H9 (cell line): ENCODE measurements at regions not wholly inside any gene's neighbourhood (a gene's known extent, or its start where the extent isn't known, plus 50 kb on each side); places are given as distances from the start of the nearest gene placed in this dataset.

Source experiments
- DNase-seq: peaks from one replicate; pipeline ENCODE4 v3.0.0-alpha.2; 2017
- H2AFZ ChIP-seq: one replicate; pipeline ENCODE4 v1.6.1; 2013; ENCODE audit warnings: mild to moderate bottlenecking, low read length, control low read depth, moderate library complexity
- H2AK5ac ChIP-seq: 2 replicates; pipeline ENCODE4 v1.6.1; 2013; ENCODE audit warnings: low read length, control low read depth, mixed read lengths; ENCODE audit not compliant: insufficient read length
- H2BK120ac ChIP-seq: one replicate; pipeline ENCODE4 v1.6.1; 2013; ENCODE audit warnings: low read depth, mild to moderate bottlenecking, low read length, control low read depth, inconsistent platforms; ENCODE audit not compliant: poor library complexity, severe bottlenecking
- H2BK12ac ChIP-seq: 2 replicates; pipeline ENCODE4 v1.6.1; 2013; ENCODE audit warnings: low read length, control low read depth, mixed read lengths, low read depth; ENCODE audit not compliant: insufficient read length
- H2BK15ac ChIP-seq: 2 replicates; pipeline ENCODE4 v1.6.1; 2013; ENCODE audit warnings: low read depth, low read length, control low read depth
- H2BK20ac ChIP-seq: one replicate; pipeline ENCODE4 v1.6.1; 2013; ENCODE audit warnings: low read depth, mild to moderate bottlenecking, low read length, control low read depth, inconsistent platforms; ENCODE audit not compliant: poor library complexity, severe bottlenecking
- H2BK5ac ChIP-seq: 2 replicates; pipeline ENCODE4 v1.6.1; 2013; ENCODE audit warnings: low read length, control low read depth, mixed read lengths; ENCODE audit not compliant: insufficient read length
- H3K14ac ChIP-seq: 2 replicates; pipeline ENCODE4 v1.6.1; 2013; ENCODE audit warnings: low read length, control low read depth; ENCODE audit not compliant: insufficient read depth
- H3K18ac ChIP-seq: 2 replicates; pipeline ENCODE4 v1.6.1; 2013; ENCODE audit warnings: low read depth, mild to moderate bottlenecking, mixed read lengths, low read length, control low read depth; ENCODE audit not compliant: insufficient read length
- H3K23ac ChIP-seq: 2 replicates; pipeline ENCODE4 v1.6.1; 2013; ENCODE audit warnings: low read length, control low read depth, mixed read lengths, low read depth; ENCODE audit not compliant: insufficient read length
- H3K23me2 ChIP-seq: 2 replicates; pipeline ENCODE4 v1.6.1; 2013; ENCODE audit warnings: low read depth, mild to moderate bottlenecking, mixed read lengths, low read length, control low read depth; ENCODE audit not compliant: insufficient read length, poor library complexity, severe bottlenecking
- H3K27ac ChIP-seq: 2 replicates; pipeline ENCODE4 v1.5.1; 2013; ENCODE audit warnings: low read length, control low read depth, mixed read lengths, low read depth; ENCODE audit not compliant: insufficient read length
- H3K27me3 ChIP-seq: 2 replicates; pipeline ENCODE4 v1.6.1; 2013; ENCODE audit warnings: low read length, control low read depth, inconsistent platforms; ENCODE audit not compliant: insufficient read depth
- H3K4ac ChIP-seq: 2 replicates; pipeline ENCODE4 v1.6.1; 2013; ENCODE audit warnings: low read depth, mild to moderate bottlenecking, control low read depth, inconsistent platforms, low read length, moderate library complexity
- H3K4me1 ChIP-seq: 2 replicates; pipeline ENCODE4 v1.6.1; 2013; ENCODE audit warnings: low read length, control low read depth, inconsistent platforms; ENCODE audit not compliant: insufficient read depth
- H3K4me2 ChIP-seq: 2 replicates; pipeline ENCODE4 v1.6.1; 2013; ENCODE audit warnings: low read length, control low read depth, mixed read lengths; ENCODE audit not compliant: insufficient read length, insufficient read depth
- H3K56ac ChIP-seq: 2 replicates; pipeline ENCODE4 v1.6.1; 2013; ENCODE audit warnings: low read depth, mild to moderate bottlenecking, mixed read lengths, low read length, control low read depth; ENCODE audit not compliant: insufficient read length
- H3K79me1 ChIP-seq: 2 replicates; pipeline ENCODE4 v1.6.1; 2013; ENCODE audit warnings: low read depth, mild to moderate bottlenecking, moderate library complexity, low read length, control low read depth, inconsistent platforms; ENCODE audit not compliant: insufficient read depth, poor library complexity, severe bottlenecking
- H3K79me2 ChIP-seq: 2 replicates; pipeline ENCODE4 v1.6.1; 2013; ENCODE audit warnings: low read length, control low read depth, inconsistent platforms; ENCODE audit not compliant: insufficient read depth
- H3K9ac ChIP-seq: 2 replicates; pipeline ENCODE4 v1.6.1; 2013; ENCODE audit warnings: low read length, control low read depth, mixed read lengths; ENCODE audit not compliant: insufficient read length; ENCODE audit errors: extremely low read depth
- H3K9me3 ChIP-seq: one replicate; pipeline ENCODE4 v1.6.1; 2013; ENCODE audit warnings: low read depth, low read length, inconsistent platforms; ENCODE audit not compliant: control insufficient read depth
- H3T11ph ChIP-seq: one replicate; pipeline ENCODE4 v1.6.1; 2013; ENCODE audit warnings: mild to moderate bottlenecking, low read length, control low read depth, inconsistent platforms
- H4K20me1 ChIP-seq: one replicate; pipeline ENCODE4 v1.6.1; 2013; ENCODE audit not compliant: control insufficient read depth, insufficient read length, insufficient read depth
- H4K5ac ChIP-seq: 2 replicates; pipeline ENCODE4 v1.6.1; 2013; ENCODE audit warnings: low read depth, mild to moderate bottlenecking, mixed read lengths, low read length, control low read depth; ENCODE audit not compliant: insufficient read length
- H4K8ac ChIP-seq: replicated peaks from 2 replicates; pipeline ENCODE4 v1.6.1; 2013; ENCODE audit warnings: low read length, control low read depth, mixed read lengths, low read depth; ENCODE audit not compliant: insufficient read length
- H4K91ac ChIP-seq: 2 replicates; pipeline ENCODE4 v1.6.1; 2013; ENCODE audit warnings: low read depth, mild to moderate bottlenecking, moderate library complexity, mixed read lengths, low read length, control low read depth; ENCODE audit not compliant: insufficient read length
- H3K27ac Mint-ChIP-seq, 3 experiments: 2 replicates in 2 of 3; 3 replicates in 1 of 3; pipeline ENCODE4 v1.8.0; 2020 to 2021; ENCODE audit warnings: mixed read lengths in 3 of 3, mild to moderate bottlenecking in 1 of 3, moderate library complexity in 1 of 3
- H3K27me3 Mint-ChIP-seq: 2 replicates; pipeline ENCODE4 v1.8.0; 2021; ENCODE audit warnings: low read depth, mild to moderate bottlenecking, moderate library complexity, mixed read lengths
- H3K36me3 Mint-ChIP-seq, 3 experiments: 2 replicates in 2 of 3; 3 replicates in 1 of 3; pipeline ENCODE4 v1.8.0; 2020 to 2021; ENCODE audit warnings: low read depth in 3 of 3, mixed read lengths in 3 of 3; ENCODE audit not compliant: insufficient read depth in 1 of 3
- H3K4me1 Mint-ChIP-seq, 2 experiments: 2 replicates each; pipeline ENCODE4 v1.8.0; 2020; ENCODE audit warnings: mixed read lengths in 2 of 2
- H3K4me3 Mint-ChIP-seq, 2 experiments: 2 replicates in 1 of 2; 3 replicates in 1 of 2; pipeline ENCODE4 v1.8.0; 2020 to 2021; ENCODE audit warnings: mild to moderate bottlenecking in 2 of 2, mixed read lengths in 2 of 2, moderate library complexity in 1 of 2
- H3K9me3 Mint-ChIP-seq, 2 experiments: 2 replicates in 1 of 2; 3 replicates in 1 of 2; pipeline ENCODE4 v1.8.0; 2020; ENCODE audit warnings: mild to moderate bottlenecking in 2 of 2, mixed read lengths in 2 of 2, moderate library complexity in 1 of 2
- WGBS: extraction: QIAGEN DNeasy Blood & Tissue Kit; methylation state at CpG from one replicate; pipeline ENCODE4 v1.1.7; 2013; ENCODE audit warnings: missing lambda C conversion rate, low lambda C conversion rate, mixed read lengths; ENCODE audit not compliant: insufficient read length; ENCODE audit errors: extremely low coverage; 5-methylcytosine and 5-hydroxymethylcytosine counted together
- TF ChIP-seq, protein P1 (sequence below): fragments of 200-600 bp; sonication (generic); conservative IDR thresholded peaks from 3 replicates; pipeline ENCODE4 v1.8.0; 2021; ENCODE audit warnings: antibody characterized with exemption, mild to moderate bottlenecking

DNA sequence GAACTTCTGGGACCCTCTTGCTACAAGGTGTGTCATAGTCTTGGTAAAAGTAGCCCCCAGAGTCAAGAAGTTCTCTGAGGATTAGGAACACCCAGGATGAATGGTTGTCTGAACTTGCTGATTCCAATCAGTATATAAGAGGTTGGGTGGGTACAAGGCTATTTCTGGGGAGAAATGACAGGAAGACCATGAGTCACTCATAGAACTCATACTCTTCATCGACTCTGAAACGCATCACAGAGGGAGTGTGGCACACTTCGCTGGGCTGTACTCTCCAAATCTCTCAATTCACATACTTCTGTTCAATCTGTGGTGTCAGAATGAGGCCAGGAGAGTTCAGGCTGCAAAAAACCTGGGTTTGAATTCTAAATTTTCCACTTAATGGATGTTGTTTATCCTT, 193.2 kb upstream of the LEF1 start:
- no peak for DNase-seq
- H3K27ac Mint-ChIP-seq = no peak overlapping the region
- WGBS = no CpG with 5 or more reads among the region's 3 CpGs

More for the DNA sequence above, 193.2 kb upstream of the LEF1 start:
- Histone ChIP-seq H3K4ac (no peak overlapping the region), H2BK120ac (no peak overlapping the region), H3K23me2 (no peaks in the 10 kb centered on the region), H3K23ac (no peak overlapping the region), H3K4me1 (no peaks in the 10 kb centered on the region; the same call in 1 of the 2 replicates), H3K4me2 (no peak overlapping the region), H4K20me1 (no peaks in the 10 kb centered on the region), H3K9ac (no peak overlapping the region), H3K56ac (no peak overlapping the region), H2BK5ac (no peak overlapping the region), H2BK15ac (no peak overlapping the region), H2AK5ac (no peak overlapping the region), H4K91ac (no peak overlapping the region), H3K27ac (no peak overlapping the region), H2BK12ac (no peak overlapping the region), H3K14ac (no peak overlapping the region), H3K79me2 (no peaks in the 10 kb centered on the region), H3K79me1 (no peaks in the 10 kb centered on the region), H3K27me3 (no peaks in the 10 kb centered on the region), H4K8ac (no peak overlapping the region), H3K9me3 (no peaks in the 10 kb centered on the region), H2BK20ac (no peak overlapping the region), H3K18ac (no peak overlapping the region), H3T11ph (no peak overlapping the region), H4K5ac (no peak overlapping the region), H2AFZ (no peak overlapping the region)
- TF ChIP-seq, protein P1, sequence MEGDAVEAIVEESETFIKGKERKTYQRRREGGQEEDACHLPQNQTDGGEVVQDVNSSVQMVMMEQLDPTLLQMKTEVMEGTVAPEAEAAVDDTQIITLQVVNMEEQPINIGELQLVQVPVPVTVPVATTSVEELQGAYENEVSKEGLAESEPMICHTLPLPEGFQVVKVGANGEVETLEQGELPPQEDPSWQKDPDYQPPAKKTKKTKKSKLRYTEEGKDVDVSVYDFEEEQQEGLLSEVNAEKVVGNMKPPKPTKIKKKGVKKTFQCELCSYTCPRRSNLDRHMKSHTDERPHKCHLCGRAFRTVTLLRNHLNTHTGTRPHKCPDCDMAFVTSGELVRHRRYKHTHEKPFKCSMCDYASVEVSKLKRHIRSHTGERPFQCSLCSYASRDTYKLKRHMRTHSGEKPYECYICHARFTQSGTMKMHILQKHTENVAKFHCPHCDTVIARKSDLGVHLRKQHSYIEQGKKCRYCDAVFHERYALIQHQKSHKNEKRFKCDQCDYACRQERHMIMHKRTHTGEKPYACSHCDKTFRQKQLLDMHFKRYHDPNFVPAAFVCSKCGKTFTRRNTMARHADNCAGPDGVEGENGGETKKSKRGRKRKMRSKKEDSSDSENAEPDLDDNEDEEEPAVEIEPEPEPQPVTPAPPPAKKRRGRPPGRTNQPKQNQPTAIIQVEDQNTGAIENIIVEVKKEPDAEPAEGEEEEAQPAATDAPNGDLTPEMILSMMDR = no peak
- no peaks in the 10 kb centered on the region for H3K36me3 Mint-ChIP-seq
- no peaks in the 10 kb centered on the region for H3K9me3 Mint-ChIP-seq
- H3K4me3 Mint-ChIP-seq = no peak overlapping the region
- peaks cover 3% of the 10 kb centered on the region; the same call in 1 of the 2 replicates for H3K27me3 Mint-ChIP-seq
- peaks cover 15 to 16% of the 10 kb centered on the region in 2 experiments; a peak in 3 of 4 replicates for H3K4me1 Mint-ChIP-seq
